CD14-positive monocyte (primary cell): ENCODE measurements at regions not wholly inside any gene's neighbourhood (a gene's known extent, or its start where the extent isn't known, plus 50 kb on each side); places are given as distances from the start of the nearest gene placed in this dataset.

Experiments
- DNase-seq, 3 donors: peaks; one replicate each; pipeline ENCODE4 v3.0.0-alpha.2; 2011 to 2022
- H2AFZ ChIP-seq: 2 replicates; pipeline ENCODE4 v1.6.0; 2012; ENCODE audit warnings: mild to moderate bottlenecking, low read depth, low read length, inconsistent platforms; ENCODE audit not compliant: insufficient read depth, poor library complexity, severe bottlenecking
- H3K27ac ChIP-seq, 2 donors: 1 replicate in 1 of 2; 2 replicates in 1 of 2; pipeline ENCODE4 v1.5.1; 2012 to 2013; ENCODE audit warnings: low read length in 2 of 2, control low read depth in 1 of 2, inconsistent platforms in 1 of 2, low read depth in 1 of 2, mild to moderate bottlenecking in 1 of 2
- H3K27me3 ChIP-seq, 2 donors: one replicate each; pipeline versions ENCODE4 v1.6.0 to v1.6.1; 2011 to 2013; ENCODE audit warnings: low read length in 2 of 2; ENCODE audit not compliant: control insufficient read depth in 2 of 2, insufficient read depth in 2 of 2
- H3K36me3 ChIP-seq, 2 donors: replicated peaks in 1 of 2; 1 replicate in 1 of 2; 2 replicates in 1 of 2; pipeline versions ENCODE4 v1.5.1 to v1.6.1; 2012 to 2013; ENCODE audit warnings: low read length in 2 of 2, control low read depth in 1 of 2, inconsistent platforms in 1 of 2, mild to moderate bottlenecking in 1 of 2; ENCODE audit not compliant: insufficient read depth in 2 of 2, control insufficient read depth in 1 of 2
- H3K4me1 ChIP-seq, 2 donors: 1 replicate in 1 of 2; 2 replicates in 1 of 2; pipeline versions ENCODE4 v1.5.1 to v1.6.1; 2012 to 2013; ENCODE audit warnings: low read length in 2 of 2, control low read depth in 1 of 2, inconsistent platforms in 1 of 2, mild to moderate bottlenecking in 1 of 2, moderate library complexity in 1 of 2; ENCODE audit not compliant: insufficient read depth in 2 of 2, control insufficient read depth in 1 of 2
- H3K4me2 ChIP-seq: replicated peaks from 2 replicates; pipeline ENCODE3; 2012; ENCODE audit warnings: low read length, moderate library complexity, mild to moderate bottlenecking; ENCODE audit not compliant: poor library complexity, severe bottlenecking; ENCODE audit errors: extremely low read depth
- H3K4me3 ChIP-seq, 3 experiments: fragments of 200-600 bp in 1 of 3; sonication (generic) in 1 of 3; replicated peaks in 1 of 3; 1 replicate in 2 of 3; 2 replicates in 1 of 3; pipeline ENCODE4 v1.5.1; 2011 to 2013; ENCODE audit warnings: low read length in 3 of 3, mild to moderate bottlenecking in 3 of 3, control low read depth in 2 of 3, low read depth in 2 of 3, inconsistent platforms in 1 of 3, moderate library complexity in 1 of 3
- H3K79me2 ChIP-seq: 2 replicates; pipeline ENCODE4 v1.6.0; 2012; ENCODE audit warnings: mild to moderate bottlenecking, control low read depth, inconsistent platforms, low read length, moderate library complexity; ENCODE audit not compliant: insufficient read depth
- H3K9ac ChIP-seq: 2 replicates; pipeline ENCODE4 v1.6.0; 2017; ENCODE audit warnings: low read length, mild to moderate bottlenecking; ENCODE audit not compliant: insufficient read depth, poor library complexity, severe bottlenecking
- H3K9me3 ChIP-seq, 2 donors: replicated peaks in 1 of 2; 1 replicate in 1 of 2; 2 replicates in 1 of 2; pipeline versions ENCODE4 v1.5.1 to v1.6.1; 2012 to 2013; ENCODE audit warnings: low read length in 2 of 2, control low read depth in 1 of 2; ENCODE audit not compliant: control insufficient read depth in 1 of 2, insufficient read depth in 1 of 2
- H4K20me1 ChIP-seq: 2 replicates; pipeline ENCODE4 v1.6.0; 2012; ENCODE audit warnings: mild to moderate bottlenecking, low read length, control low read depth, moderate library complexity; ENCODE audit not compliant: insufficient read depth
- H3K27ac Mint-ChIP-seq, 7 donors: one replicate each; pipeline ENCODE4 v1.8.0; 2020; ENCODE audit warnings: mild to moderate bottlenecking in 7 of 7, mixed read lengths in 7 of 7, moderate library complexity in 6 of 7, inconsistent platforms in 2 of 7
- H3K27me3 Mint-ChIP-seq, 3 donors: one replicate each; pipeline ENCODE4 v1.8.0; 2021 to 2022; ENCODE audit warnings: low read depth in 3 of 3, mild to moderate bottlenecking in 3 of 3, mixed read lengths in 3 of 3, moderate library complexity in 3 of 3, inconsistent platforms in 1 of 3
- H3K36me3 Mint-ChIP-seq, 2 donors: one replicate each; pipeline ENCODE4 v1.8.0; 2020; ENCODE audit warnings: mixed read lengths in 2 of 2, inconsistent platforms in 1 of 2, mild to moderate bottlenecking in 1 of 2
- H3K4me1 Mint-ChIP-seq: one replicate; pipeline ENCODE4 v1.8.0; 2020; ENCODE audit warnings: mild to moderate bottlenecking, mixed read lengths
- H3K4me3 Mint-ChIP-seq, 2 donors: one replicate each; pipeline ENCODE4 v1.8.0; 2020; ENCODE audit warnings: mild to moderate bottlenecking in 2 of 2, mixed read lengths in 2 of 2, moderate library complexity in 1 of 2
- H3K9me3 Mint-ChIP-seq, 7 donors: one replicate each; pipeline ENCODE4 v1.8.0; 2020 to 2022; ENCODE audit warnings: mixed read lengths in 7 of 7, mild to moderate bottlenecking in 6 of 7, moderate library complexity in 6 of 7, inconsistent platforms in 2 of 7
- WGBS: methylation state at CpG from one replicate; pipeline ENCODE4 v1.1.5; 2013; ENCODE audit warnings: missing lambda C conversion rate; ENCODE audit not compliant: insufficient coverage; 5-methylcytosine and 5-hydroxymethylcytosine counted together
- intact Hi-C, 2 donors: fragments of 100-400 bp; cut with micrococcal nuclease; formaldehyde crosslinking; loops; one replicate each; pipeline versions ENCODE4 v1.15.0 to v1.15.1; 2023
- TF ChIP-seq, protein P1 (sequence below): fragments of 200-600 bp; IDR thresholded peaks from one replicate; pipeline ENCODE4 v1.8.0; 2022; ENCODE audit warnings: antibody characterized with exemption, mild to moderate bottlenecking

GRCh38 chr5:124891179-124891578 is 144.7 kb upstream of the ZNF608 start:
- H3K9me3 ChIP-seq: peaks cover 0 to 2% of the 10 kb centered on the region in 2 donors
- peaks cover 0 to 5% of the 10 kb centered on the region in 2 donors for H3K4me1 ChIP-seq
- H3K27me3 Mint-ChIP-seq: peaks cover 0 to 3% (median 0%) of the 10 kb centered on the region in 3 donors
- H3K27me3 ChIP-seq: no peaks in the 10 kb centered on the region
- H3K79me2 ChIP-seq: no peaks in the 10 kb centered on the region
- H3K4me1 Mint-ChIP-seq: peaks cover 8% of the 10 kb centered on the region
- 100% methylated on average over 1 of the region's 4 CpGs for WGBS
- DNase-seq: no peak
- H3K36me3 ChIP-seq: no peaks in the 10 kb centered on the region
- peaks cover 0 to 5% (median 4%) of the 10 kb centered on the region in 7 donors for H3K9me3 Mint-ChIP-seq
- TF ChIP-seq, protein P1, sequence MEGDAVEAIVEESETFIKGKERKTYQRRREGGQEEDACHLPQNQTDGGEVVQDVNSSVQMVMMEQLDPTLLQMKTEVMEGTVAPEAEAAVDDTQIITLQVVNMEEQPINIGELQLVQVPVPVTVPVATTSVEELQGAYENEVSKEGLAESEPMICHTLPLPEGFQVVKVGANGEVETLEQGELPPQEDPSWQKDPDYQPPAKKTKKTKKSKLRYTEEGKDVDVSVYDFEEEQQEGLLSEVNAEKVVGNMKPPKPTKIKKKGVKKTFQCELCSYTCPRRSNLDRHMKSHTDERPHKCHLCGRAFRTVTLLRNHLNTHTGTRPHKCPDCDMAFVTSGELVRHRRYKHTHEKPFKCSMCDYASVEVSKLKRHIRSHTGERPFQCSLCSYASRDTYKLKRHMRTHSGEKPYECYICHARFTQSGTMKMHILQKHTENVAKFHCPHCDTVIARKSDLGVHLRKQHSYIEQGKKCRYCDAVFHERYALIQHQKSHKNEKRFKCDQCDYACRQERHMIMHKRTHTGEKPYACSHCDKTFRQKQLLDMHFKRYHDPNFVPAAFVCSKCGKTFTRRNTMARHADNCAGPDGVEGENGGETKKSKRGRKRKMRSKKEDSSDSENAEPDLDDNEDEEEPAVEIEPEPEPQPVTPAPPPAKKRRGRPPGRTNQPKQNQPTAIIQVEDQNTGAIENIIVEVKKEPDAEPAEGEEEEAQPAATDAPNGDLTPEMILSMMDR: no peak
- H2AFZ ChIP-seq: no peak overlapping the region
- H3K4me2 ChIP-seq: no peak overlapping the region
- no peak overlapping the region for H3K27ac Mint-ChIP-seq
- H3K4me3 Mint-ChIP-seq: no peak overlapping the region
- H3K36me3 Mint-ChIP-seq: no peaks in the 10 kb centered on the region
- H3K4me3 ChIP-seq: no peak overlapping the region
- no peak overlapping the region for H3K27ac ChIP-seq
- intact Hi-C loops: no loop called here
- no peak overlapping the region for H3K9ac ChIP-seq
- no peaks in the 10 kb centered on the region for H4K20me1 ChIP-seq

- Mint-ChIP-seq H3K9me3 (peaks cover 0 to 5% (median 4%) of the 10 kb centered on the region in 7 donors), H3K4me3 (no peak overlapping the region), H3K36me3 (no peaks in the 10 kb centered on the region), H3K4me1 (peaks cover 8% of the 10 kb centered on the region), H3K27ac (no peak overlapping the region), H3K27me3 (peaks cover 0 to 3% (median 0%) of the 10 kb centered on the region in 3 donors)
- intact Hi-C loops: no loop called here
- Histone ChIP-seq H3K9me3 (peaks cover 0 to 2% of the 10 kb centered on the region in 2 donors), H3K4me3 (no peak overlapping the region), H2AFZ (no peak overlapping the region), H3K4me2 (no peak overlapping the region), H3K27ac (no peak overlapping the region), H4K20me1 (no peaks in the 10 kb centered on the region), H3K4me1 (peaks cover 0 to 5% of the 10 kb centered on the region in 2 donors), H3K27me3 (no peaks in the 10 kb centered on the region), H3K9ac (no peak overlapping the region), H3K79me2 (no peaks in the 10 kb centered on the region), H3K36me3 (no peaks in the 10 kb centered on the region)
- DNase-seq: no peak
- TF ChIP-seq, protein P1: no peak
- WGBS: 100% methylated on average over 44 of the region's 48 CpGs
Observed at GRCh38 chr5:124892185-124892848, 145.9 kb upstream of the ZNF608 start.
